Epithelial cell of esophagus (primary cell): ENCODE measurements at regions not wholly inside any gene's neighbourhood (a gene's known extent, or its start where the extent isn't known, plus 50 kb on each side); places are given as distances from the start of the nearest gene placed in this dataset.
A peak's percentile ranks its signal among the peaks of the same experiment; 100 is the strongest.

ENCODE experiments used
- DNase-seq: peaks from one replicate; pipeline ENCODE4 v3.0.0; 2010; ENCODE audit warnings: low read depth
- H3K4me3 ChIP-seq: 2 replicates; pipeline ENCODE4 v1.5.1; 2011; ENCODE audit warnings: mild to moderate bottlenecking, low read length, control low read depth
- TF ChIP-seq, protein P1 (sequence below): IDR thresholded peaks from 2 replicates; pipeline ENCODE4 v1.5.1; 2011; ENCODE audit warnings: low read depth, mild to moderate bottlenecking, low read length, control low read depth, inconsistent platforms; ENCODE audit not compliant: insufficient read depth; ENCODE audit errors: missing control alignments

DNA sequence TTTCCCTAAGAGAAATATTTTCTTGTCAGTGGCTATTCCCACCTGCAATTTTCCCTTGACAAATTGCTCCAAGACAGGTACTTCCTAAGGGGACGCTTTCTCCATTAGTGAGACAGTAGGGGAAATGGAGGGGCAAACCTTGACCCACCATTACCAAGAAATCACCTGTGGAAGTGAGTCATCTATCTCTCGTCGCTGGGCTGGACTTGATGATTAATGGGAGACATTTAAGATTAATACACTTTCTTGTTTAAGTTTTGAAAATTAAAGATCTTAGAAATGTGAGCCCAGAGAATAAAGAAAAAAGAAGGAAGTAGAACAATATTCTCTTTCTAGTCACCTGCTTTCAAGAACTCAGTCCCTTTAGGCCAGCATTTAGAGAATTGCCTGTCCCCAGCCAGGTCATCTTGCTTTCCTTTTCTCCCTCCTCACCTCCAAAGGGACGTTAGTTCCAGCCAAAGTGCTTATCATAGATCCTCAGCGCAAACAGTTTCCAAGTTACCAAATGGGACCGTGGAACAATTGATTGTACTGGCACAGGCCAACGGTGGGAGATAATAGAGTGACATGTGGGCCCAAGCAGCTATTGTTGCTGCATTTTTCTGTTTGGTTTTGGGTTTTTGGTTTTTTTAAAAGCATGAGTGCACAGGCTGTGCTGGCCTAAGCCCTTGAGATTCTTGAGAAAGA is 284.4 kb downstream of the ENC1 start:
- peak; percentile 44 for DNase-seq
- H3K4me3 ChIP-seq: no peak overlapping the region
- TF ChIP-seq, protein P1, sequence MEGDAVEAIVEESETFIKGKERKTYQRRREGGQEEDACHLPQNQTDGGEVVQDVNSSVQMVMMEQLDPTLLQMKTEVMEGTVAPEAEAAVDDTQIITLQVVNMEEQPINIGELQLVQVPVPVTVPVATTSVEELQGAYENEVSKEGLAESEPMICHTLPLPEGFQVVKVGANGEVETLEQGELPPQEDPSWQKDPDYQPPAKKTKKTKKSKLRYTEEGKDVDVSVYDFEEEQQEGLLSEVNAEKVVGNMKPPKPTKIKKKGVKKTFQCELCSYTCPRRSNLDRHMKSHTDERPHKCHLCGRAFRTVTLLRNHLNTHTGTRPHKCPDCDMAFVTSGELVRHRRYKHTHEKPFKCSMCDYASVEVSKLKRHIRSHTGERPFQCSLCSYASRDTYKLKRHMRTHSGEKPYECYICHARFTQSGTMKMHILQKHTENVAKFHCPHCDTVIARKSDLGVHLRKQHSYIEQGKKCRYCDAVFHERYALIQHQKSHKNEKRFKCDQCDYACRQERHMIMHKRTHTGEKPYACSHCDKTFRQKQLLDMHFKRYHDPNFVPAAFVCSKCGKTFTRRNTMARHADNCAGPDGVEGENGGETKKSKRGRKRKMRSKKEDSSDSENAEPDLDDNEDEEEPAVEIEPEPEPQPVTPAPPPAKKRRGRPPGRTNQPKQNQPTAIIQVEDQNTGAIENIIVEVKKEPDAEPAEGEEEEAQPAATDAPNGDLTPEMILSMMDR: no peak

DNA sequence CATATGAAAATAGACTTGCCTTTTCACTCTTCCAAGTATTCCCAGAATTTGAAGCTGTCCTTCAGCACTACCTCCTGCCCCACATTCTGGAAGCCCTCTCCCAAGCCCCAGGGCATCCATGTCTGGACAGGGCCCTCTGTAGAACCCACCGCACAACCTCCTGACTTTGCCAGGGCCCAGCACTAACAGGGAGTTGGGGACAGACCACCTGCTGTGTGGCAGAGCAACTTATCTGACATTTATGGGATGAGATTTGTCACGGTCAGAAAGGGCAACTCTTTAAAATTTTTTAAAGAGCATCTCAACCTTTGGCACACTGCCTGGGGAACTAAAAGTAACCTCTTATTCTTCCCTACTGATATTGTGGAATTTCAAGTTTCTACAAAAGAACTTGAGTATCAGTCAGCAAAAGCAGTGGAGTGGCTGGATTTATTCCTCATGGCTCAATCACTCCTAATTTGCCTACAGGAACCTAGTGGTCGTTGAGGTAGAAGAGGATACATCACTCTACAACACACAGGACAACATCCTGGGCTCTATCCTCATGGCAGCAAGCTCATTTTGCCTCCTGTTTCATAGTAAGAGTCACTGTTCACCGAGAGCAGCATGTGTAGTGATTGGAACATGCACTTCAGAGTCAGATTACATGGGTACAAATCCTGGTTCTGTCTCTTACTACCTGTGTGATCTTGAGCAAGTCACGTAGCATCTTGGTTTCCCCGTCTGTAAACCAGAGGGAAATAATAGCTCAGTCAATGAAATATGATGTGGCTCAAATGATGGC is 285.3 kb downstream of the ENC1 start:
- no peak for DNase-seq
- H3K4me3 ChIP-seq: no peak overlapping the region
- TF ChIP-seq, protein P1: no peak

DNA sequence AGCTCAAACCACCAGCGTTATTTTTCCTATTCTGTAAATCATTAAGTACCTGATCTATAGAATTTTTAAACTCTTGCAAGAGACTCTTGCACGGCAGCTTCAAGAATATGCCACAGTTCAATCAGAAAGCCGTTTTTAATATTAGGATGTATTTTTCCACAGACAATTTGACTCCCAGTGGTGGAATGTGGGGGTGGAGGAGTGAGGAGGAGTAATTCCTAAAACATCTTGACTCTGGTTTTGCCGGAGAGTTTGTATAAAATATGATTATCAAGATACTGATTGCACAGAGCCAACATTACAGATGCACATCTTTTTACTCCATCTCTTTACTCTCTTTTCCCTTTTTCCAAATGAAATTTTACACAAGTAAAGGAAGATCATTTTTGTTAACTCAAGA is 288.3 kb downstream of the ENC1 start:
- H3K4me3 ChIP-seq: no peak overlapping the region
- TF ChIP-seq, protein P1: no peak
- no peak for DNase-seq

DNA sequence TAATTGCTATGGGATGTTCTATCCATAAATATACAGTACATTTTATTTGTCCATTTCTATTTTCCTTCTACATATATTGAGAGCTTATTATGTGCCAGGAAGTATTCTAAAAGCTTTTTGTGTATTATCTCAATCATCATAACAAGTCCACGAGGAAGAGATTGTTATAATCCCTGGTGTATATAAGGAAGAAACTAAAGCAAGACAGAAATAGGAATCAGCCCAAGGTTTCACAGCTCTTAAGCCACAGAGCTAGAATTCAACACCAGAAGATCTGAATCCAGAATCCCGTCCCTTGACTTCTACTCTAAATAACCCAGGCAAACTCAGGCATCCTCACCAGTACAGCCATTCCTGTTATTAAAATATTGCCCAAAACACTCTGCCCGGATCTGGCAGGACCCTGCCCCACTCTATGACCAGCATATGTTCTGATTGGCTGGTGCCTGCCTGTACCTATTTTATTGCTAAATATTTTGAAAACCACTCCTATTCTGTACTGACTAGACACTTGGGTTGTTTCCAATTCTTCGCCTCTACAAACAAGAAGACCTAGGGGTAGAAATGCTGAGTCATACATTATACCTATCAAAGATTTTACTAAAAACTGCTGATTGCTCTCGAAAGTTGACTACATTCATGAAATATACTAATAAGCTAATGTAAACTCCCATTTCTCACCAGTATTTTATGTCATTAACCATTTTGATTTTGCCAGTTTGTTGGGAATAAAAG is 297.4 kb downstream of the ENC1 start:
- TF ChIP-seq, protein P1: no peak
- no peak overlapping the region for H3K4me3 ChIP-seq
- peak; percentile 91 for DNase-seq

DNA sequence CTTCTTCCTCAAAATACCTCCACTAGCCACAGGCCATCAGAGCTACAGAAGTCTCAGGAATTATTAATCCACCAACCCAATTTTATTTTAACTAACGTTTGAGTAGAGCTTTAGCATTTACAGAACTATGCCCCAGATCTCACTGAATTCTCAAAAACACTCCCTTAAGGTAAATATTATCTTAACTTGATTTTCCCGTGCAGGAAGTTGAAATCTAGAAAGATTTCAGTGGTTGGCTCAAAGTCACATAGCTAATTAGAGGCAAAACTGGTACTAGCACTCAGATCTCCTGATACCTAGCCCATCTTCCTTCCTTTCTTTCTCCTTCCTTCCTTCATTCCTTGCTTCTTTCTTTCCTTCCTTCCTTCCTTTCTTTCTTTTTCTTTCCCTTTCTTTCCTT is 298.3 kb downstream of the ENC1 start:
- H3K4me3 ChIP-seq: no peak overlapping the region
- DNase-seq: no peak
- TF ChIP-seq, protein P1: no peak

DNA sequence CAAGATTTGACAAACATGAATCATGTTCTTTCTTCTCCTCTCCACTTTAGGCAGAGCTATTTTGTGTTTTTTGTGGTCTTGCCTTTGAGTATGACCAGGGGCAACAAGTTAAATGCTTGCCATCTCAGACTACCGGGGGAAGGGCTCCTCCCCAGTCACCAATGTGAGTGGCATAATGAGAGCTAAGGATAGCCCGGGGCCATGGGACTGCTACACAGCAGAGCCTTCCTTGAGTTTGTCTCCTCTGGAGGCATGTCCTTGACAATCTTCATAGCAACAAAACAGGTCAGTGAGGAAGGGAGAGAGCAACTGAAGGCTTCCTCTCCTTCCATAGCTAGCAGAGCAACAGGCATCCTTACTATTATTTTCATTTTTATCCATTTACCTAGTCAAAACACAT is 299.3 kb downstream of the ENC1 start:
- no peak overlapping the region for H3K4me3 ChIP-seq
- TF ChIP-seq, protein P1: no peak
- DNase-seq: no peak
